ENCODE measurements at regions not wholly inside any gene's neighbourhood (a gene's known extent, or its start where the extent isn't known, plus 50 kb on each side); places are given as distances from the start of the nearest gene placed in this dataset.

- no peak for DNase-seq
Observed at GRCh38 chr2:128380061-128380889, 61.6 kb upstream of the HS6ST1 start.

DNA sequence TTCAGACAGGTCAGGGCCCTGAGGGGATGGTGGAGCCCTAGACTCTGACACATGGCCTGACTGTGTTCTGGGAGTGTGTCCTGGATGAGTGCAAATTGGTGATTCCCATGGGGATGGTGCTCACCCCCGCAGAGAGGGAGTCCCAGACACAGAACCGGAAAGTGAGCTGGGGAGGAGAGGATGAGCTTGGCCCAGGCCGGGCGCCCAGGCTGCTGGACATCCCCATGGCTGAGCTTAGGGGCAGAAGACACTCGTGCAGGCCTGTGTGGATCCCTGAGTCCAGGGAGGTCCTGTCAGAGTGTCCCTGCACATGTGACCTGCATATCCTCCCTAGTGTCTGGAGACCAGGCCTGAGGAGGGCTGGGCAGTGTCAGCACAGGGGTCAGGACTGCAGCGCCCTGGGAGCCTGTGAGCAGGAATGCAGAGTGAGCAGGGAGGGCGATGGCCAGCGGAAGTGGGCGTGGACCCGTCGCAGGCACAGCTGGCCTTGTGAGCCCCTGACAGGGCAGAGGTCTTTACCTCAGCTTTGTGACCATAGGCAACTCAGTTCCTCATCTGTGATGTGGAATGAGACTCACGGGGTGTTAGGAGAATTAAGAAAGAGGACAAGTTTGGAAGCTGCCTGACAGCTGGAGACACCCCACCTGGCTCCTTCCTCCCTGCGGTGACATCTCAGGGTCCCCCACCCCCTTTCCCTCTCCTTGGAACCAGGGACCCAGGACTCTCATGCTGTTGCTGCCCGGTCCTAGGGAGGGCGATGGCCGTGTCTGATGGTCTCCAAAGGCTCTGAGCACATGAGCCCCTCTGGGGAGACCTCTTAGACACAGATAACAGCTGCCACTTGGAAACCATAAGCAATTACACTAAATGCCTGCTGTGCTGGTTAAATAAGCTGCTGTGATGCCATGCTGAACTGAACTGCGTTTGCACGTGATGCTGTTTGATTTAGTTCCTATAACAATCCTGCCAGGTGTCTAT, 62.6 kb upstream of the HS6ST1 start:
- no peak for DNase-seq

- no peak for DNase-seq
Observed at GRCh38 chr2:128384446-128384845, 65.8 kb upstream of the HS6ST1 start.

DNA sequence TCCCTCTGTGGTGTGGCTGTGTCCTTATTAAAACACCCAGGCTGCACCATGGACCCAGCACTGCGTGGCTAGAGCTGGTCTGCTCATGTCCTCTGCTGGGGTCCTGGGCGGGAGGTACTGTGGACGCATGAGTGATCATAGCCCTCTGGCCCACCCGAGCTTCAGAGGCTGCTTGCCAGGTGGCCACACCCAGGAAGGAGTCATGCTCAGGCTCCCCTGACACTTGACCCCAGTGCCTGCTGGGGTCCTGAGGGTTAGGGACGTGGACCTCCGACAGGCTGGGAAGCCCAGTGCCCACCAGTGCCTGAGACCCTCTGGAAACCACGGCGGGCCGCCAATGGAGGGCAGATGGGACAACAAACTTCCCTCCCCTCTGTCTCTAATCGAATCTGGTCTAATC, 66.3 kb upstream of the HS6ST1 start:
- no peak for DNase-seq

DNA sequence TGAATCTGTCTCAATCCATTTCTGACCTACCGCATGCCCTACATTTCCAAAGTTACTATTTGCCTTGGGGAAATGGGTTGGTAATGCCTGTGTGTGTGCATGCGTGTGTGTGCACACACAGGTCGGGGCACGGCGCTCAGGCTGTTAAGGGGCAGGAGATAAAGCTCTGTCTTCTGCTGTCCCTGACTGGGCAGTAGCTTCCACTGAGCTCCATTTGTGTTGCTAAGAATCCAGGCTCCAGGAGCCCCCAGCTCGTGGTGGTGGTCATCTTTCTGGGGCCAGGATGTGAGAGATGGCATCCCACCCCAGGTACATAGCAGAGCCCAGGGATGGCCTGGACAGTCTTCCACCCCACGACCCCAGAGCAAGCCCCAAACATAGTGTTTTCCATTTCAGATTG, 66.7 kb upstream of the HS6ST1 start:
- DNase-seq, result no peak

- DNase-seq, result no peak
Observed at GRCh38 chr2:128386066-128386465, 67.4 kb upstream of the HS6ST1 start.

DNA sequence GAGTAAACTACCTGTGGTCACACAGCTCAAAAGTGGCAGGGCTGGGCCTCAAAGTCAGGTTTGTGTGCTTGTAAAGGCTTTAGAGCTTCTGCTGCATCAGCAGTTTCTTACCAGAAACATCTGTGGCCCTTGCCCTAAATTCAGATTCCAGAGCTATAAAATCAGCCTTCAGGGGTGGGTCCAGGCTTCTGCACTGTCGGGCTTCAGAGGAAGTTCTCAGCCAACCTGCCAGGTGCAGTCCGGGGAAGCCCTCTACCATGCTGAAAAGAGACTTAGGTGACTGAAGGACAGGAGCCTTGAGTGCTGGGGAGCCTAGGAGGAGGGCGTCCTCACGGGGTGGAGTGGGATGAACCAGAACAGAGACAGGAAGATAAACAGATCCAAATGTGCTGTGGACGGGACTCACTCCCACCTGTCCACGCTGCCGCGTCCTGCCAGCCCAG, 69.9 kb upstream of the HS6ST1 start:
- no peak for DNase-seq

DNA sequence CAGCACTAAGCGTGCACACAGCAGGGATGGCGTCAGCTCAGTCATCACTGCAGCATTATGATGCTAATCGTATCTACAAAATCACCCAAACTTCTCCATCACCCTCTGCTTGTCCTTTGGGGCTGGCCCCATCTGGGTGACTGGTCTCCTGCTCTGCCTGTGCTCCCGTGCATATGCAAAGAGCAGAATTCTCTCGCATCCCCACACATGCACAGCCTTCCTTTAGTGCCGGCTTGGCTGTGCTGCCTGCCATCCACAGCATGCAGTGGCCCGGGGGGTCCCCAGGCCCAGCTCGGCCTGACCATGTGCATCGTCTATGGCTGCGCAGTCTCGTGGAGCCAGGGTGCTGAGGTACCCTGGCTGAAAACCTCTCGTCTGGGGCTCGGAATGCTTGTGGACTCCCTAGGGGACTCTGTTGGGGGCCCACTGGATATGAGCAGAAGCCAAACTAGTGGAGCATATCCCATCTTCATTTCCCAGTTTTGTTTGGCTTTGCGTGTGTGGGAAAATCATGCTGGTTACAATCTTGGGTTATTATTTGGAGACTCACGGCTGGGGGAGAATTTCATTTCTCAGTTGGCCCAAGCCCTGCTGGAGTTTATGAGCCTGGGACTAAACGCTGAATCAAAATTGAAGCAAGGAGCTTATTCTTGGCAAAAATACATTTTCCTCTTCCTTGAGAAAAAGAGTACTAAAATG, 70.9 kb upstream of the HS6ST1 start:
- DNase-seq, result no peak

DNA sequence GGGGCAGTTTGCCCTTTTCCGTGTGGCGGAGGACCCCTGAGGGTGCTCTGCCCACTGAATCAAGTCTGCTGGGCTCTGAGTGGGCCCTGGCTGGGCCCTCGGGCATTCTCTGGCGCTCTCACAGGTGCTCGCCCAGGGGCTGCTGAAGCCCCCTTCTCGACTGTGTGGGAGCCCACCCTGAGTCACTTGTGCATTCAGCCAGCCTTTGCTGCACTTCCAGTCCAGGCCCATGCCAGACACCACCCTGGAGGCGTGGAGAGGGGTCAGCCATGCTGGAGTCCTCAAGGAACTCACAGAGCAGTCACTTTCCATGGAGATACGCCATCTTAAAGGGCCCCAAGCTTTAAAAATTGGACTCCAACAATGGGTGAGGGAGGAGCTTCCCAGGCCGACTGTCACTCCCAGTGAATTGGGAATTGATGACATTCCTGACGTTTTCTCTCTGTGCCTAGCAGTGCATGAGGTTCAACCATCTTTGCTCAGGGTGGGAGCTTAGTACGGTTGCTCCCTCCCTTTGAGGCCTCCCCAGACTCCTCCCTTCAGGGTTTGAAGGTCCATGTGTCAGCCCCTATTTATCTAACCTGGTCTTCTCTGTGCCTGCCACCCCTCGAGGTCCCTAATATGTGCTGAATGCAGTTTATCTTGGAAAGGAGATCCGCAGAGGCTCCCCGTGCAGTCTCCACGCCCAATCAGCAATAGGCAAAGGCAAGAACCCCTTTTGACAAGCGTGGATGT, 71.8 kb upstream of the HS6ST1 start:
- DNase-seq, result no peak

DNA sequence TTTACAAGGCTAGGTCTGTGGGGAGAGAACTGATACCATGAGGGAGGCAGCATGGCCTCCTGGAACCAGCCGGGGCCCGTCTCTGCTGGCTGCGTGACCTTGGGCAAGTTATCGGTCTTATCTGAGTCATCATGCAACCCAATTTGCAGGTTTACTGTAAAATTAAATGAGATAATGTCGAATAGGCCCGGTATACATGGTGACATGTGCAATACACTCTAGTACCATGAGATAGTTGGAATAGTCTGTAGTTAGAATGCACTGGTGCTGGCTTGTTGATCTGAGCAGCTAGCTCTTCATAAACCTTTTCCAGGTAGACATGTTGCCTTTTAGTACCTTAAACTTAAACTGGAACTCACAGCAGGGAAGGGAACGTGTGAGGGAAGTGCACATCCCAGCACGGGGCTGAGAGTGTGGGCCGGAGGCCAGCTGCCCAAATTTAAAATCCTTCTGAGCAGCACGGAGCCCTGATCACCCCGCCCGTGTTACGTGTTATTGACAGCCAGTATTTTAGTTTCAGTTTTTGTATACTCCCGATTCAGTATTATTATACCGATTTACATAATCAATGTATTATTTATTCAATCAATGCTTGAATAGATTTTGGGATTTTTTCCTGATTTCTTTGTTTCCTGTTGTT, 72.4 kb upstream of the HS6ST1 start:
- no peak for DNase-seq

DNA sequence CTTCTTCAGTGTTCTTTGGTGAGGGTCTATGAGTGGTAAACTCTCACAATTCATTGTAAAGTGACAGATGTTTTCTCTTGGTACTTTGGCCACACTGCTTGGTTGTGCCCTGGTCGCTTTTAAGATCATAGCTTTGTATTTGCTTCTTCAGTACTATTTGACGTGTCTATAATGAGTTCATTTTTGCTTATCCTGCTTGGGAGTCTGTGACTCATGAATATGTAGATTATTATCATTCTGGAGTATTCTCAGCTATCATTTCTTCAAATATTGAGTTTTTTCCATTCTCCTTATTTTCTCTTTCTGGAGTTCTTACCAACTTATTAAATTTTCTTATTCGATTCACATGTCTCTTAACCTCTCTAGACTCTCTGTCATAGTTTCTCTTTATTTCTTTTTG, 73.0 kb upstream of the HS6ST1 start:
- no peak for DNase-seq

- no peak for DNase-seq
Observed at GRCh38 chr2:128392207-128392606, 73.5 kb upstream of the HS6ST1 start.

- DNase-seq, result no peak
Observed at GRCh38 chr2:128394007-128394730, 75.5 kb upstream of the HS6ST1 start.

DNA sequence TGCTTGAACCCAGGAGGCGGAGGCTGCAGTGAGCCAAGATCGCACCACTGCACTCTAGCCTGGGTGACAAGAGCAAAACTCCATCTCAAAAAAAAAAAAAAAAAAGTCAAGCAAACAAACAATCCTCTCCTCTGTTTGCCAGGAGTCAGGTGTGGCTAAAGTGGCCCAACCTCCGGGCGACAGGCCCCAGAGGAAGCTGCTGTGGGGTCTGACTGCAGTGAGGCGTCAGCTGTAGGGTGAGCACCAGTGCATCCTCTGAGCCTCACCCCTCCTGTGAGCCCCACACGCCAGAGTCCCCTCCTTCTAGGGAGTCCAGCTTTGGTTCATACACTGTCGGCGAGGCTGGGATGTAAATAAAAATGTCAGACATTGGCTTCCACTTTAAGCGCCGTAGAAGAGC, 76.5 kb upstream of the HS6ST1 start:
- DNase-seq, result no peak

- no peak for DNase-seq
Observed at GRCh38 chr2:128395640-128396499, 77.2 kb upstream of the HS6ST1 start.

GRCh38 chr2:128396500-128396891, 77.8 kb upstream of the HS6ST1 start:
- DNase-seq, result no peak

DNA sequence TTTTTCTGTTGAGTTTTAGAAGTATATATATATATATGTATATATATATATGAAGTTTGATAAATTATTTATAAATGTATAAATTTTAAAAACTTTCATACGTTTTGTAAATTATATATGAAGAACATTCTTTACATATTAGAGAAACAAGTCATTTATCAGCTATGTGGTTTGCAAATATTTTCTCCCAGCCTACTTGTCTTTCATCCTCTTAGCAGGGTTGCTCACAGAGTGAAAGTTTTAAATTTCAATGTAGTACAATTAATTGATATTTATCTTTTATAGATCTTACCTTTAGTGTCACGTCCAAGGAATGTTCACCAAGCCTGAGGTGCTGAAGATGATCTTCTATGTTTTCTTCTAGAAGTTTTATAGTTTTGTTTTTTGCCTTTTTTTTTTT, 78.3 kb upstream of the HS6ST1 start:
- no peak for DNase-seq

- no peak for DNase-seq
Observed at GRCh38 chr2:128399256-128399655, 80.6 kb upstream of the HS6ST1 start.

GRCh38 chr2:128399690-128400291, 81.1 kb upstream of the HS6ST1 start:
- no peak for DNase-seq

DNA sequence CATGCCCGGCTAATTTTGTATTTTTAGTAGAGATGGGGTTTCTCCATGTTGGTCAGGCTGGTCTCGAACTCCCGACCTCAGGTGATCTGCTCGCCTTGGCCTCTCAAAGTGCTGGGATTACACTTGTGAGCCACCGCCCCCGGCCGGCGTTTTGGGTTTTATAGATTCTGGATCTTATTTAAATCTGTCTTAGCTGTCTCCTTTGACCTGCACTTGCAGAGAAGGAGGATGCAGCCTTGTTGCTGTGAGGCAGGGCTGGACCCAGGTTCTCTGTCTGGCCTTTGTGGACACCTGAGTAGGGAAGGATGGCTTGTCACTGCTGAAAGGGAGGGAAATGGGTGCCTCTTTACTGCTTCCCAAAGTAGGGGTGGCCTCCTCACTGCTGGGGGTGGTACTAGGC, 83.0 kb upstream of the HS6ST1 start:
- DNase-seq, result no peak
